D721Med (cell line): ENCODE measurements at regions not wholly inside any gene's neighbourhood (a gene's known extent, or its start where the extent isn't known, plus 50 kb on each side); places are given as distances from the start of the nearest gene placed in this dataset.

Experiments
- DNase-seq: peaks from one replicate; pipeline ENCODE4 v3.0.0; 2011; ENCODE audit warnings: low spot score; ENCODE audit not compliant: insufficient read length
- FAIRE-seq: peaks from 2 replicates; lab custom pipeline; 2011; peaks lifted over from hg19 to GRCh38; lab: Jason Lieb, UNC
- TF ChIP-seq, protein P1 (sequence below): IDR thresholded peaks from 2 replicates; pipeline ENCODE4 v1.5.1; 2012; ENCODE audit warnings: mild to moderate bottlenecking, control low read depth; ENCODE audit not compliant: insufficient read depth; ENCODE audit errors: missing control alignments

DNA sequence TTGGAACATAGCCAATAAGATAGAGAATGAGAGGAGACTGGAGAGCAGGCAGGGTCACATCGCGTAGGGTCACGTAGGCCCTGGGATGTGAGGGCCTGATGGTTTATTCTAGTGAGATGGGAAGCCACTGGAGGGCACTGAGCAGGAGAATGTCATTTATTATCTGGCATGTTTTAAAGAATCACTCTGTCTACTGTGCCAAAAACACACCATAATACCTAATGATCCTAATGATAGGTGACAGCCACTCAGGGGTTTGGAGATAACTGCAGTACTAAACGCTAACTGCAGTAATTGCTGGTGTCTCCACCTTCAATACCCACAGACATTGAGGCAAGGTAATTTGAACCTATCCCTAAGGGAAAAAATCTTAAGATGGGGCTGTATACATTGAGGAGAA is 185.4 kb downstream of the TTLL7 start:
- FAIRE-seq = no peak
- TF ChIP-seq, protein P1, sequence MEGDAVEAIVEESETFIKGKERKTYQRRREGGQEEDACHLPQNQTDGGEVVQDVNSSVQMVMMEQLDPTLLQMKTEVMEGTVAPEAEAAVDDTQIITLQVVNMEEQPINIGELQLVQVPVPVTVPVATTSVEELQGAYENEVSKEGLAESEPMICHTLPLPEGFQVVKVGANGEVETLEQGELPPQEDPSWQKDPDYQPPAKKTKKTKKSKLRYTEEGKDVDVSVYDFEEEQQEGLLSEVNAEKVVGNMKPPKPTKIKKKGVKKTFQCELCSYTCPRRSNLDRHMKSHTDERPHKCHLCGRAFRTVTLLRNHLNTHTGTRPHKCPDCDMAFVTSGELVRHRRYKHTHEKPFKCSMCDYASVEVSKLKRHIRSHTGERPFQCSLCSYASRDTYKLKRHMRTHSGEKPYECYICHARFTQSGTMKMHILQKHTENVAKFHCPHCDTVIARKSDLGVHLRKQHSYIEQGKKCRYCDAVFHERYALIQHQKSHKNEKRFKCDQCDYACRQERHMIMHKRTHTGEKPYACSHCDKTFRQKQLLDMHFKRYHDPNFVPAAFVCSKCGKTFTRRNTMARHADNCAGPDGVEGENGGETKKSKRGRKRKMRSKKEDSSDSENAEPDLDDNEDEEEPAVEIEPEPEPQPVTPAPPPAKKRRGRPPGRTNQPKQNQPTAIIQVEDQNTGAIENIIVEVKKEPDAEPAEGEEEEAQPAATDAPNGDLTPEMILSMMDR = peak; percentile 18
- no peak for DNase-seq

DNA sequence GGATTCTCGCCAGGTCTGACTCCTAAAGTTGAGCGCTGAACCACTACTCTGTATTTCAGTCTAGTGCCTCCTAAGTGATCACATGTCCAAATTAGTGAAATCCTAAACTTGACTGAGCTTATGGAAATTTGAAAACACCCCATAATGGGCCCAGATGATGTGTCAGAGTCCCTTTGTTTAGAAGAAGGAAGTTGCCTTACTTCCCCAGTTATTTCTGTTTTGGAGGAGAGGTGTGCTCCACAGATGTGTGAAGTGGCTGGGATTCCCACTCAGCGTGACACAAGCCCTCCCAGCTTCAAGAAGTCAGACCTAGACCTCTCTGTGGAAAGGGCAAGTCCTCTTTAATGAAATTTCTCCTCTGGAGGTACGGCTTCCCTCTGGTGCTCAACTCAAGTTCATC is 188.8 kb downstream of the TTLL7 start:
- DNase-seq (no peak), FAIRE-seq (no peak)
- TF ChIP-seq, protein P1 = no peak

GRCh38 chr1:83808536-83808935 is 190.4 kb downstream of the TTLL7 start:
- DNase-seq = no peak
- TF ChIP-seq, protein P1 = no peak
- no peak for FAIRE-seq

- FAIRE-seq = no peak
- TF ChIP-seq, protein P1 = no peak
- DNase-seq = no peak
Observed at GRCh38 chr1:83807821-83808220, 191.1 kb downstream of the TTLL7 start.

- TF ChIP-seq, protein P1 = no peak
- DNase-seq = no peak
- no peak for FAIRE-seq
Observed at GRCh38 chr1:83807231-83807630, 191.7 kb downstream of the TTLL7 start.

DNA sequence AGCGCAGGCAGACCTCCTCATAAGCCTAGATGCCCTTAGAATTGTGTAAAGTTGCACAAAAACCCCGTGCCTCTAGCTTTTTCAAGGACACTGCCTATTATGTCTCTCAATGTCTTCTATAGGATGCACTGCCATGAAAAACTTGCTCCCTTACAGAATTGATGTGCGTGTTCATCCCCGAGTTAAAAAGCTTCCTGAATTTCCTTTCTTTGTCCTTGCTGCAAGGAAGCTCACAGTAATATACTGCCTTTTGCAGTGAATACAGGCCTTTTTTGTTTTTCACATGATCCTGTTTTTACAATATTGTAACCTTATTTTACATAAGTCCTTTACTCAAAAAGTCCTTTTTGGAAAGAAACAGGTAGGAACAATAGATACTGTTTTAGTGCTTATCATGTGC is 193.0 kb downstream of the TTLL7 start:
- FAIRE-seq (no peak), DNase-seq (no peak)
- TF ChIP-seq, protein P1 = no peak

- TF ChIP-seq, protein P1 = no peak
- no peak for DNase-seq
- FAIRE-seq = no peak
Observed at GRCh38 chr1:83802460-83803152, 196.3 kb downstream of the TTLL7 start.
